Endodermal cell (in vitro differentiated cells): ENCODE measurements at regions not wholly inside any gene's neighbourhood (a gene's known extent, or its start where the extent isn't known, plus 50 kb on each side); places are given as distances from the start of the nearest gene placed in this dataset.

Experiments used
- DNase-seq: peaks from one replicate; pipeline ENCODE4 v3.0.0-alpha.2; 2017
- H3K27ac ChIP-seq: 2 replicates; pipeline ENCODE4 v1.5.1; 2013; ENCODE audit warnings: mild to moderate bottlenecking, low read depth, low read length, moderate library complexity
- H3K27me3 ChIP-seq: 2 replicates; pipeline ENCODE4 v1.6.1; 2013; ENCODE audit warnings: mild to moderate bottlenecking, low read length, moderate library complexity; ENCODE audit not compliant: insufficient read depth, control insufficient read depth, poor library complexity, severe bottlenecking
- H3K36me3 ChIP-seq: 2 replicates; pipeline ENCODE4 v1.7.0; 2013; ENCODE audit warnings: mild to moderate bottlenecking, low read length, moderate library complexity; ENCODE audit not compliant: control insufficient read depth, insufficient read depth
- H3K4me1 ChIP-seq: one replicate; pipeline ENCODE4 v1.7.0; 2013; ENCODE audit warnings: low read length; ENCODE audit not compliant: control insufficient read depth, insufficient read depth
- H3K4me3 ChIP-seq: 2 replicates; pipeline ENCODE4 v1.5.1; 2013; ENCODE audit warnings: mild to moderate bottlenecking, low read length, moderate library complexity
- H3K9ac ChIP-seq: 2 replicates; pipeline ENCODE4 v1.6.1; 2013; ENCODE audit warnings: mild to moderate bottlenecking, low read length, moderate library complexity; ENCODE audit not compliant: poor library complexity, severe bottlenecking; ENCODE audit errors: extremely low read depth
- H3K9me3 ChIP-seq: 2 replicates; pipeline ENCODE4 v1.6.1; 2013; ENCODE audit warnings: mild to moderate bottlenecking, low read length, moderate library complexity; ENCODE audit not compliant: control insufficient read depth
- H3K27ac Mint-ChIP-seq: 2 replicates; pipeline ENCODE4 v1.8.0; 2020; ENCODE audit warnings: mixed read lengths
- H3K27me3 Mint-ChIP-seq: 2 replicates; pipeline ENCODE4 v1.8.0; 2021; ENCODE audit warnings: mild to moderate bottlenecking, mixed read lengths; ENCODE audit not compliant: insufficient read depth
- H3K36me3 Mint-ChIP-seq: 2 replicates; pipeline ENCODE4 v1.8.0; 2020; ENCODE audit warnings: low read depth, mixed read lengths
- H3K4me1 Mint-ChIP-seq: 2 replicates; pipeline ENCODE4 v1.8.0; 2020; ENCODE audit warnings: mixed read lengths
- H3K4me3 Mint-ChIP-seq: 2 replicates; pipeline ENCODE4 v1.8.0; 2020; ENCODE audit warnings: mild to moderate bottlenecking, moderate library complexity, mixed read lengths
- H3K9me3 Mint-ChIP-seq: 2 replicates; pipeline ENCODE4 v1.8.0; 2020; ENCODE audit warnings: mild to moderate bottlenecking, mixed read lengths
- WGBS, 2 experiments: methylation state at CpG; one replicate each; pipeline versions ENCODE4 v1.1.5 to v1.1.7; 2013; ENCODE audit warnings: missing lambda C conversion rate in 2 of 2, mixed read lengths in 1 of 2; ENCODE audit not compliant: insufficient coverage in 1 of 2, insufficient read length in 1 of 2; 5-methylcytosine and 5-hydroxymethylcytosine counted together
- TF ChIP-seq, protein P1 (sequence below): fragments of 200-600 bp; sonication (generic); conservative IDR thresholded peaks from 2 replicates; pipeline ENCODE4 v1.5.0; 2021; ENCODE audit warnings: antibody characterized with exemption, mild to moderate bottlenecking

DNA sequence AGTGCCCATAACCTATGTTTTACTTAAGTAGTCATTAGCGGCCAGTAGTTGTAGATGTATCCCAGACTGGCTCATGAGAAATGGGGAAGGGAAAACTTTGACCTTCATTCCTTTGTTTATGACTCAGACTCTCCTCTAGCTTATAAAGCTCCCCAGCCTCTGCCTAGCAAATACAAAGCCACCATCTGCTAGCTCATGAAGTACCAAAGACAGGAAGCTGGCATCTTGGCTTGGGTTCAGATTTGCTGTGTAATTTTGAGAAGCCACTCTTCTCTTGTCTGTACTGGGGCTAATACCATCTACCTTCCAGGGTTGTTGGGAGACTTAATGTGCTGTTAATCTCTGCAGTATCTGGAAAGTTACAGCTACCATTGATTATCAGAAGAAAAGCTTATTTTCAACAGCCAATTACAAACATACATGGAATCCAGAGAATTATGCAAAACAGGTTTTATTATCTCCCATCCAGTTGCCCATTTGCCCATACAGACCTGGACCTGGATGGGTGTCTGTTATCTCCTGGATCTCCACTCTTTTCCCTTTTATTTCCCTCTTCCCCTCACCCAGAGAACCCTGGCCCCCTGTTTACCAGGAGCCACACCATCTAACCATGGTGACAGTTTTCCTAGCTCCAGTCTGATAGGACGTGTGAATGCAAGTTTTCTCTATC is 153.8 kb downstream of the SEMA6D start:
- H3K4me3 Mint-ChIP-seq, result no peak overlapping the region
- 93 to 100% methylated on average over 1 to 2 of the region's 2 CpGs for WGBS, 2 experiments
- no peaks in the 10 kb centered on the region for H3K36me3 ChIP-seq
- H3K27ac ChIP-seq, result no peak overlapping the region
- peaks cover 38% of the 10 kb centered on the region for H3K4me1 Mint-ChIP-seq
- H3K27ac Mint-ChIP-seq, result no peak overlapping the region
- DNase-seq, result no peak
- peaks cover 2% of the 10 kb centered on the region for H3K36me3 Mint-ChIP-seq
- no peak overlapping the region for H3K9ac ChIP-seq
- peaks cover 14% of the 10 kb centered on the region for H3K9me3 ChIP-seq
- TF ChIP-seq, protein P1, sequence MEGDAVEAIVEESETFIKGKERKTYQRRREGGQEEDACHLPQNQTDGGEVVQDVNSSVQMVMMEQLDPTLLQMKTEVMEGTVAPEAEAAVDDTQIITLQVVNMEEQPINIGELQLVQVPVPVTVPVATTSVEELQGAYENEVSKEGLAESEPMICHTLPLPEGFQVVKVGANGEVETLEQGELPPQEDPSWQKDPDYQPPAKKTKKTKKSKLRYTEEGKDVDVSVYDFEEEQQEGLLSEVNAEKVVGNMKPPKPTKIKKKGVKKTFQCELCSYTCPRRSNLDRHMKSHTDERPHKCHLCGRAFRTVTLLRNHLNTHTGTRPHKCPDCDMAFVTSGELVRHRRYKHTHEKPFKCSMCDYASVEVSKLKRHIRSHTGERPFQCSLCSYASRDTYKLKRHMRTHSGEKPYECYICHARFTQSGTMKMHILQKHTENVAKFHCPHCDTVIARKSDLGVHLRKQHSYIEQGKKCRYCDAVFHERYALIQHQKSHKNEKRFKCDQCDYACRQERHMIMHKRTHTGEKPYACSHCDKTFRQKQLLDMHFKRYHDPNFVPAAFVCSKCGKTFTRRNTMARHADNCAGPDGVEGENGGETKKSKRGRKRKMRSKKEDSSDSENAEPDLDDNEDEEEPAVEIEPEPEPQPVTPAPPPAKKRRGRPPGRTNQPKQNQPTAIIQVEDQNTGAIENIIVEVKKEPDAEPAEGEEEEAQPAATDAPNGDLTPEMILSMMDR, result no peak
- H3K4me1 ChIP-seq, result peaks cover 15% of the 10 kb centered on the region
- peaks cover 23% of the 10 kb centered on the region for H3K9me3 Mint-ChIP-seq
- no peaks in the 10 kb centered on the region for H3K27me3 ChIP-seq
- peaks cover 2% of the 10 kb centered on the region for H3K27me3 Mint-ChIP-seq
- peak overlapping the region; percentile 7 for H3K4me3 ChIP-seq

GRCh38 chr15:47872208-47872607 is 154.9 kb downstream of the SEMA6D start:
- Histone ChIP-seq H3K4me3 (no peak overlapping the region), H3K27me3 (no peaks in the 10 kb centered on the region), H3K9ac (no peak overlapping the region), H3K9me3 (peaks cover 14% of the 10 kb centered on the region), H3K27ac (no peak overlapping the region), H3K4me1 (peaks cover 19% of the 10 kb centered on the region), H3K36me3 (no peaks in the 10 kb centered on the region)
- no peak overlapping the region for H3K4me3 Mint-ChIP-seq
- DNase-seq, result no peak
- H3K4me1 Mint-ChIP-seq, result peaks cover 47% of the 10 kb centered on the region
- H3K36me3 Mint-ChIP-seq, result peaks cover 2% of the 10 kb centered on the region
- TF ChIP-seq, protein P1, result no peak
- peaks cover 22% of the 10 kb centered on the region for H3K9me3 Mint-ChIP-seq
- no peak overlapping the region for H3K27ac Mint-ChIP-seq
- peaks cover 4% of the 10 kb centered on the region for H3K27me3 Mint-ChIP-seq

GRCh38 chr15:47872869-47873432 is 155.6 kb downstream of the SEMA6D start:
- 85 to 89% methylated on average over 6 to 7 of the region's 7 CpGs for WGBS, 2 experiments
- peak overlapping the region; percentile 40 for H3K27ac ChIP-seq
- H3K36me3 ChIP-seq, result no peaks in the 10 kb centered on the region
- no peak overlapping the region for H3K4me3 Mint-ChIP-seq
- no peak overlapping the region for H3K9ac ChIP-seq
- H3K4me3 ChIP-seq, result no peak overlapping the region
- peaks cover 10% of the 10 kb centered on the region for H3K9me3 ChIP-seq
- H3K27me3 ChIP-seq, result no peaks in the 10 kb centered on the region
- peaks cover 10% of the 10 kb centered on the region for H3K27me3 Mint-ChIP-seq
- peaks cover 1% of the 10 kb centered on the region for H3K36me3 Mint-ChIP-seq
- no peak for DNase-seq
- peaks cover 19% of the 10 kb centered on the region for H3K4me1 ChIP-seq
- H3K4me1 Mint-ChIP-seq, result peaks cover 47% of the 10 kb centered on the region
- H3K9me3 Mint-ChIP-seq, result peaks cover 17% of the 10 kb centered on the region
- TF ChIP-seq, protein P1, result no peak
- no peak overlapping the region for H3K27ac Mint-ChIP-seq
